Right ventricle myocardium inferior (tissue), 1 donor: ENCODE measurements at regions not wholly inside any gene's neighbourhood (a gene's known extent, or its start where the extent isn't known, plus 50 kb on each side); places are given as distances from the start of the nearest gene placed in this dataset.

Source experiments
- ATAC-seq: fragments of 200-7000 bp; cut with Tn5 transposase; one replicate; pipeline ENCODE4 v1.9.1; 2020; ENCODE audit warnings: mild to moderate bottlenecking, moderate library complexity
- DNase-seq: peaks from one replicate; pipeline ENCODE4 v3.0.0; 2021; ENCODE audit errors: missing footprints
- intact Hi-C: fragments of 100-400 bp; cut with DNase I; formaldehyde crosslinking; loops from one replicate; pipeline ENCODE4 v1.11.0; 2022
- donor health status: DM: no; HTN: yes; CAD: no; lungs with severe emphysema.

DNA sequence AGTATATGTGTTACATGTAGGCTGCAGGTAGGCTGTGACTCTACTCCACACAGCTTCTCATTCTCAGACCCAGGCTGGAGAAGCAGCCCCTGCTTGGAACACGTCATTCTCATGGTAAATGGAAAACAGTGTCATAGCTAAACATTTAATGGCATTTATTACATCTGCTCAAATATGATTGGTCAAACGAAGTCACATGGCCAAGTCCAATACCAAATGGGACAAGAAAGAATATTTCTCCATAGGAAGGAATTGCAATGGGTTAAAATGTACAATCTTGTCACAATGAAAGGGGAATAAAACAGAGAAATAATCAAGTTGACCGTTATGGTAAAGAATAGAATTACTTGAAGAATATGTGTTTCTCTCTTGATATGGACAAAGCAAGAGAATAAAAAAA lies 198.6 kb downstream of the ANAPC10 start:
- intact Hi-C loops: no loop called here
- no peak for DNase-seq
- ATAC-seq: no peak

DNA sequence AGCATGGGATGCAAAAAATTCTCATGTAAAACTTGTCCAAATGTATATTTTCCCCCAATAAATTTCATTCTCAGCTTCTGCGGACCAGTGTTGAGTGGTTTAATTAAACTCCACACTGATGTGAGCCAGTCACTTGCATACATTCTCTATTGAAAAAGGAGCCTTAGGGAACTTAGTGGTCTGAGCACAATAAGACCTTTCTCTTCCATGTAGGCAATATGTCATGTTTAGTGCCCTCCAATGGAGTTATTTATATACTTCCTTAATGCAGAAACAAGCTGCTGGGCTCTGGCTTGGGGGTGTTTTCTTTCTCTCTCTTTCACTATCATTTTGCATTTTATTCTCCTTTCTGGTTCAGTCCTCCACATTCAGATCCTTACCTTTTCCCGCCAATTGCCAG lies 196.9 kb downstream of the ANAPC10 start:
- DNase-seq: no peak
- ATAC-seq: no peak
- intact Hi-C loops: no loop called here

DNA sequence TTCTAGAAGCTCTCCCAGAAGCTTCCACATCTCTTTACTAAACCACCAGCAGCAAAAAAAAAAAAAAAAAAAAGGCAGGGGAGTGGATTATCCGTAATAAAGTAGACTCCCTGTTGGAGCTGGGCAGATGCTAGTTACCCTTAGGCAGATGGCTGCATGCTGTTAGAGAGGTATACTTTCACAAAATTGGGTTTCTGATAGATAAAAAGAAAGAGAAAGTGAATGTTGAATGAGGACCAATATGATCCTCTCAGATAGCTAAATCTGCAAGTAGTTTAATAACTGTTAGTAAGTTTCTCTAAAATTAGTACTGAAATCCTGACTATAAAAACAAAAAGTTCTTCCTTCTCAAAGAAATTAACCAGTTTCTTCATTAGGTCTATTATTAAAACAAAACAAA lies 195.4 kb downstream of the ANAPC10 start:
- no peak for DNase-seq
- no peak for ATAC-seq
- intact Hi-C loops: no loop called here

DNA sequence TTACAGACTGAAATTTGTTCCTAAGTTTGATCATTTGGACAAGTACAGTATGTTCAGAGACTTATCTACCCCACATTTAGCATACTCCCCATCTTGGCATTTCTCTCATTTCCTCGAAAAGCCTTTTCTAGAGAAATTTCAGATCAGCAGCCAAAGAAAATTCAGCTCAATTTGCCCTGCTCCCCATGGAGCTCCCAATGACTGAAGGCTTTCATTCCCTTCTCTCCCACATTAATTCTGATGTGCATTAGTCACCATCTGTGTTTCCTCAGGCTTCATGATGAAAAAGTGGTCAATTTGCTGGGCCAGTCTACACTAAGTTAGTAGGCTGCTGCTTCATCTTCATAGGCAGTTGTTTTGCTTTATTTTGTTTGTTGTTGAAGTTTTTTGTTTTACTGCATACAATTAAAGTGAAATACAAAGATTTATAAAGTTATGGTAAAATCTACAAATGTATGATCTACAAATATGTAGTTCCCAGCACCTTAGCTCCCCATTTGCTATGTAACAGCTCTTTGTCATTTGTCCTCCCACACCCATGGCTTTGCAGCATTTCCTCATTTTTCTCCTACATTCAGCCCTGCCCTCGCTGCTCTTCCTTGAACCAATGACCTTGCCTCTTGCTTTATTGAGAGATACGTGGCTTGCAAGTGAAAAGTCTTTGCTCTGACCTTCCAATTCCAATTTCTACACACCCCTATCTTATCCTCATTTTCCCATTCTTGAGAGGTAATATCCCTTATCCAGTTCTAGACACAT lies 193.9 kb downstream of the ANAPC10 start:
- ATAC-seq: peak; percentile 62
- intact Hi-C loops: no loop called here

DNA sequence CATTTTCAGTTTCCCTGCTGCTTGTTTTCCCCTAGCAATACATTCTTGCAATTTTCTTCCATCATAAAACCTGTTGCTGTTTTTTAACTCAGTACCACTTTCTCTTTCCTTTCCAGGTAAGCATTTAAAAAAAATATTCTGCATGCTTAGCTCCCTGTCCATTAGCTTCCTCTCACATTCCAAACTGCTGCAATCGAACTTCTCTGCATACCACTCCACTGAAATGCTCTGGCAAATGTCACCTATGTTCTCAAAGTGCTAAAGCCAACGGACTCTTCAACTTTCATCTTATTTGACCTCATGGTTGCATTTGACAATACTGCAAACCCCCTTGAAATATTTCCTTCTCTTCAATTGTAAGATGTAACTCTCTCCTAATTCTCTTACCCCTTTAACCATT lies 192.7 kb downstream of the ANAPC10 start:
- intact Hi-C loops: no loop called here
- no peak for ATAC-seq
- no peak for DNase-seq

More for the DNA sequence above, 193.9 kb downstream of the ANAPC10 start:
- DNase-seq: no peak

DNA sequence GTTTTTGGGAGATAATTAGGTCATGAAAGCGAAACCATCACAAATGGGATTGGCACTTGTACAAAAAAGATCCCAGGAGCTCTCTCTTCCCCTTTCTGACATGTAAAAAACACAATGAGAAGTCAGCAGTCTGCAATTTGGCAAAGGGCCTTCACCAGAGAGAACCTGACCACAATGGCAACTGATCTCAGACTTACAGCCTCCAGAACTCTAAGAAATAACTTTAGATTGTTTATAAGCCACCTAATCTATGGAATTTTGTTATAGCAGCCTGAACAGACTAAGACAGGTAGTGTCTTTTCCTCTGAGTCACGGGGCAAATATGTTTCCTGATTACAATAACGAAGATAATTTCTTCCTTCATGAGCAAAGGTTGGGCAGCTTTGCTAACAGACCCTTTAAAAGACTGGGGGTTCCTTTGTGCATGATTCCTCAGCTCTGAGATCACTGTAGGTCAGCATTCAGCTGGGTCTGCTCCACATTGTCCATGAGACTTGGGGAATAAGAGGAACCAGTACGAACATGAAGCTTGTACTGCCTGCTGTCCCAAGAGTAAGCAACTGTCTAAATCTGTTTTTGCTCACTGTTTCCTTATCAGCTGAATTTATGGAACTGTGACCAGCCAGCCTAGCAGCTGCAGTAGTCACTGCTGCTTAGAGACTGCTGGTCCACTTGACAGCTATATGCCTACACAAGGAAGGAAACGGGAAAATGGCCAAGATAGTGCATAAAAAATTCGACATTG lies 191.6 kb downstream of the ANAPC10 start:
- ATAC-seq: peak; percentile 63

DNA sequence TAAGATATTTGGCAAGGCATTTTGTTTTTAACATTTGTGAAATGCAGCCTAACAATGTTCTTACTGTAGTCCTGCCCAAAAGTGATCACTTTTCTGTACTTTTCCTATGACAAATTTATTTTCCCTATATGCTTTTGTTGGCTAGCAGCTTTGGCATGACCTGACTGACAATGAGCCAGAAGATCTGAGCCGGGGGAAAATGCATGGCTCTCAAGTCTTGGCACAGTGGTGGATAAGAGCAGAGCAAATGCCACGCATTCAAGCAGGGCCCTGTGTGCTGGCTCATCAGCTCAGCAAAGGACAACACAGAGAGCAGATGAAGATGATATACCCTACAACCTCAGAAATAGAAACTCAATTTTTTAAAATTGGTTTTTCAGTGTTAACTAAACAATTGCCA lies 187.3 kb downstream of the ANAPC10 start:
- ATAC-seq (no peak), DNase-seq (no peak)
- intact Hi-C loops: no loop called here

More for the DNA sequence above, 191.6 kb downstream of the ANAPC10 start:
- intact Hi-C loops: no loop called here
- DNase-seq: no peak
